HG03521 (cell line): ENCODE measurements at regions not wholly inside any gene's neighbourhood (a gene's known extent, or its start where the extent isn't known, plus 50 kb on each side); places are given as distances from the start of the nearest gene placed in this dataset.
"Not testable (repeated sequence)": the region's sequence is repeated elsewhere in the genome, so short reads cannot be mapped to it uniquely, and the experiment has no call there.

ENCODE experiments used
- ATAC-seq: cut with Tn5 transposase; IDR thresholded peaks from one replicate; pipeline ENCODE4 v1.9.1; 2021; ENCODE audit warnings: mild to moderate bottlenecking, moderate library complexity; ENCODE audit not compliant: unreplicated experiment

DNA sequence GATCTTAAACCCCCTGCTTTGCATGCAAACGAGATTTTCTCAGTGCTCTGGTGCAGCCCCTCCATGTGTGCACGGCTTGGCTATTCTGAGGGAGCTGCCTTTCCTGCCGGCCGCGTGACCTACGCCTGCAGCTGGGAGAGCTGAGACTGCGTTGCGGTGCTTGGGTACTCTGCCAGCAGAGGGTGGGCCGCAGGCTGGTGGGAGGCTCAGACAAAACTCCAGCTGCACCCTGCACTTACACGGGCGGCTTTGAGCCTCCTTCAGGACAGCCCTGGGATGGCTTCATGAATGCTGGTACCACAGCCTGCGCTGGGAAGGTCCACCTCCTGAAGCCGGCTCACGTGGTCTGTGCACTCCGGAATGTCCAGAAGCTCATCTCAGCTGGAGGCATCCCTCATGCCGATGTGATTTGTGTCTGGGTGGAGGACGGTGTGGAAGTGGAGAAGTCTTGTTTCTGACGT lies 223.7 kb downstream of the DLL1 start:
- ATAC-seq, result no peak

DNA sequence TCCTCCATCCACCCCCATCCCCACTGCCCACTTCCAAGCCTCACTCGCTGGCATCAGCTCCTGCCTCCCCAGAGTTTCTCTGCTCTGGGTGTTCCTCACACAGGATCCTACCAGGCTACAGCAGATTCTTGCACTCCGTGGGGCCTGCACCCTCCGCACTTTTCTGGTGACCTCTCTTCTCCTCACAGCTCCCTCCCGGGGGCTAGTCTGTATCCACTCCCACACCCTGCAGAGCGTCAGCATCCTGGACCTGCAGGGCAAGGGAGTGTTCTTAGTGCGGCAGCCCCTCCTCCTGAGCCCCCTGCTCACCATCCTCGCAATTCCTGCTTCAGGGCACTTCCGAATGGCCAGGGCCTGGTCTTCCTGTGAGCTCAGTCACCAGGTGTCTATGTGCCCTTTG lies 224.2 kb downstream of the DLL1 start:
- no peak for ATAC-seq

DNA sequence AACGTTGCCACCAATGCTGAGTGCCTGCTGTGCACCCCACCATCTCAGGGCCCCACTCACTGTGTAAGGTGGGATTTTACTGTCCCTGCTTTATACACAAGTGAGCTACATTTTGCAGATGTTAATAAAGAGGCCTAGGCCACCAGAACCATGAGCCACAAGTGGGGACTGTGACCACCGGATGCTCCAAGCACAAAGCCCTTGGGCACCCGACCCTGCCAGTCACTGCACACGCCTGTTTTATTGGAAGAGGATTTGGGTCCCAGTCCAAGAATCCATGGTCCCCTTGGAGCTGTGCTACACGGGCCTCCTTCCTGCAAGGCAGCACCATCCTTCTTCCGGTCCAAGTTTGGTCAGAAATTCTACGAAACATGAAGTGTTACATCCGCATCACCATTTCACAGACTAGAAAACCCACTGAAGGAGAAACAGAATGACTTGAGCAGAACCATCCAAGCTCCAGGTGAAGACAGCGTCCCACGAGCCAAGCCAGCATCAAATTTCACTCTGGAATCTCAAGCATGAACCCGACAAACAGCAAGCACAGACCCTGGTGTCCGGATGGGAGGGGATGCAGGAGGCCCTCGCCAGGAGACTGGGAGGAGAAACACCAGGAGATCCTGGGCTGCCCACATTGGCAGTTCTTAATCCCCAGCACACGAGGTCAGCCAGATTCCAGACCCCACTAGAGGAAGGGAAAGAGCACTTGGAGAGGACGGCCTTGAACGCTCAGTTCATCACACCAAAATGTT lies 226.9 kb downstream of the DLL1 start:
- no peak for ATAC-seq

DNA sequence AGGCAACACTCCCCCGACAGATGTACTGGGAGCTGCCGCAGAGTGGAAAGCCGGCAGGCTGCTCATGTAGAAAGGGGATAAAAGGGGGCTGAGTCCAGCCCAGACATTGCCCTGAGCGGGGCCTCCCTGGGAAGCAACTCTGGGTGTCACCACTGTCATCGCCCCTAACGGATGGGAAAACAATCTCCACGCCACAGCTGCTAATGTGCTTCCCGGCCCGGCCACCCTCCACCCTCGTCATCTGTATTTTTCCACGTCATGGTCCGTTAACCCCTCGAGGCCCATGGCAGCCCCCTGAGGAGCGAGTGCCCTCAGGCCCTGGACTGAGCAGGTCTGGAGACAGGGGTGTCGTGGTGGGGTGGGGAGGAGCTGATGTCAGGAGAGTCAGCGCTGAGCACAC lies 227.4 kb downstream of the DLL1 start:
- ATAC-seq, result no peak

DNA sequence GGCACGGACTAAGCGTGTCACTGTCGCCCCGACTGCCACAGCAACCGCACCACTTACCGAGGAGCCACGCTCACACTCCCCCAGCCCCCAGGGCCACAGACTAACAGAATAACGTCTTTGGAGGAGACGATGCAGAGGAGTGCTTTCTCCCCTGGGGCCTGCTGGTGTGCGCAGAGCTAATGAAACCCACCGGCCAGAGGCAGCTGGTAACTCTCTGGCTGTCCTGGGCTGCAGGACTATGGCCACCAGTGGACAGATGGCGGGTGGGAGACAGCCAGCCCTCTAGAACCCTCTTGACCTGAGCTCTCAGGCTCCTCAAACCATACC lies 228.0 kb downstream of the DLL1 start:
- ATAC-seq, result no peak

DNA sequence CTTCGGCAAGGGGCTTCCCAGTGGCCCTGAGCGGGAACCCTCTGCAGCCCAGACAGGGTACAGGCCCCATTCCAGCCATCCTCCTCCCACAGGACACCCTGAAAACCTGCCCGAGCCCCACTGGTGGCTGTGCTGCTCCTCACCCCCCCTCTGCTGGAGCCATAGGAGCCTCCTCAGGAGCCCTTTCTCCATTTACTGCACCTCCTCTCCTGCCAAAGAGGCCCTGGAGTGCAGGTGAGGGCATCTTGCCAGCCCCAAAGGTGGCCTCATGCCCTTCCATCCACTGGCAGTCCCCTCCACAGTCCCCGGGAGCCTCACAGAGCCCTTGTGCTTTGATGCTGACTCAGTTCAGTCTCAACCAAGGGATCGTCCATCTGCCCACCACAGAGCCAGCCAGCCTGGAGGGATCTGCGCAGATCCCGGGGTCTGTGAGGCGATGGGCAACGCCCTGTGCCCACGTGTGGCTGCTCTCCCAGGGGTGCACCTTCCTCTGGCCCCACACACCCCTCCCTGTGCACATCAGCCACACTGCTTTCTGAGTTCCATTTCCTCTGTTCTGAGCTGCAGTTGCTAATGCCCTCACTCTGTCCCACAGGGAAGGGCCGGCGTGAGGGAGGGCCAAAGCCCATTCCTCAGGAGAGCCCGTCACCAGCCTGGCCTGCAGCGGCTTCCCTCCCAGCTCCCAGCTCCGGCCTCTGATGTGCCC lies 228.5 kb downstream of the DLL1 start:
- ATAC-seq, result no peak

DNA sequence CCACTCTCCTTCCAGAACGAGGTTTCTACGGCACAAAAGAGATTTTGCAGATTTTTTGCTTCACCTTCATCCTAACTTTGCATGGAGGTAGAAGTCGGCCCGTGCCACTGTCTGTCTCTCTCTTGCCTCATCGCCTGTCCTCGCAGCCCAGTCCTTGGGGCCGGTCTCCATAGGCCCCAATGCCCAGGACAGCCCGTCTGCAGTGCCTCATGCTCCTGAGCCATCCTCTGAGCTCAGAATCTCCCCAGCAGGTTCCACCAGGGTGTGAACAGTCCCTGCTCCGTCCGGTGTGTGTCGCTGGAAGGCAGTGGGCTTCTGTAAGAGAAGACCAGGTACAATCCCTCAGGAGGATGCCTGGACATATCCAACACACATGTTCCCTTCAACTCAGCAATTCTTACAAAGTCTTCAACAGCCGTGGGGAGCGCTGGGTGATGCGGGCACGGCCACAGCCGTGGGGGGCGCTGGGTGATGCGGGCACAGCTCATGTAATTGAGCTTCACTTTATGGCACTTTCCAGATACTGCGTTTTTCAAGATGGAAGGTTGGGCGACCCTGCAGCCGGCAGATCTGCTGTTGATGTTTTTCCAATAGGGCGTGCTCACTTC lies 231.9 kb downstream of the DLL1 start:
- ATAC-seq, result no peak

DNA sequence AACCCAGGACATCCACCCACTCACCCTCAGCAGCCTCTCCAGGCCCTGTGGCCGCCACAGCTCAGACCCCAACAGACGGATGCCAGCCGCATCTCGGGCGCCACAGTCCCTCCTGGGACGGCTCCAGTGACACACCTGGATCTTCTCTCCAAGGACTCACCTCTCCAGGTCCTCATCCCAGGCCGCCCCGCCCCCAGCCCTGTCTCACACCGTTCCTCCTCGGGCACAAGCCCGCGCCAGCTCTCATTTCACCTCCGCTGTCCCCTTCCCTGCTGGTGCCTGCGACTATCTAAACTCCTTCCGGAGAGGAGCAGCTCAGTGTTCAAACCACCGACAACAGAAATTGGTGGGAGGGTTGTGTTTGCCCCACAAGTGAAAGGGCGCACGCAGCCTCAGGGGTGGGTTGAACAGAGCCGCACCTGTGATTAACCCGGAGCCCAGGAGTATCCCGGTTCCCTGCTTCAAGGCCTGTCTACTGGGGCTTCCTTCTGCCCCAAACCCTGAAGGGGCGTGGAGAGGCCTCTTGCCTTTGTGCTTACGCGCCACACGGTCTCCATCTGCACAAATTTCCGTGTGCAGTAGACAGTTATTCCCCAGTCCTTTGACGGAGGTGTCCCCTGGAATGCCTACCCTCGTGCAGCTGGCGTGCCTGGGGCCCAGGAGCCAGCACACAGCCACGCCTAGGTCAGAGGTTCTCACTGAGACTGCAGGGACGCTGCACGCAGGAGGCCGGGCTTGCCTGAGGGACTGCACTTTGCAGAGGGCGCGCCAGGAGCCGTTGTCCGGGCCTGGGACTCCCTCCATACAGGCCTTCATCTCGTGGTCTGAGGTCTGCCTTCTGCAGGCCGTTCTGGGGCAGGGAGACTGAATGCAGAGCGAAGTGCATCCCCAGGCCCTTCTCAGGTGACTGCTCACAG lies 232.7 kb downstream of the DLL1 start:
- ATAC-seq, result no peak

DNA sequence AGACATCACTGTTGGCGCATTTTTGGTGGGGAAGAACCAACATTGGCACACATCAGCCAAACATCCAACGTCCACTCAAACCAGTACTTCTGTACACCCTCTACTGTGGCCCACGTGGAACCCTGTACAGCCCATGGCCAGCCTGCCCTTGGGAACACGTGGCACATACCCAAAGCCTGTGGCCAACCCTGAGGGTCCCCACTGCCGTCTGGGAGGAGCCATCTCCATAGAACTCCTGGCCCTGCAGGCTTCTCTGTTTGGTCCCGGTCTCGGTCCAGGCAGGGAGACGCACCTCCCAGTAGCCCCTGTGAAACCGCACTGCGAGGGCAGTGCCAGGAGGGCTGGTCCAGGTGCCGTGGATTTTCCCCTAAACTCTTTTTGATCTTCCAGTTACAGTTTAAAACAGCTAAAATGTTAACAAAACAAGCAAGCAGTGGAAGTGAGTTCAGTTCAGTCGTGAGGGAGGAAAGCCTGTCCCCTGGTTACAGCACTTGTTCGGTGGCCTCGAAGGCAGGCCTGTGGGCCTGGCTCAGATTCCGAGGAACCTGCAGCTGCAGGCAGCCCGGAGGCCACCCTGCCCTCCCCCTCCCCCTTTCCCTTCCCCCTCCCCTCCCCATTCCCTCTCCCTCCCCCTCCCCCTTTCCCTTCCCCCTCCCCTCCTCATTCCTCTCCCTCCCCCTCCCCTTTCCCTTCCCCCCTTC lies 233.7 kb downstream of the DLL1 start:
- no peak for ATAC-seq

DNA sequence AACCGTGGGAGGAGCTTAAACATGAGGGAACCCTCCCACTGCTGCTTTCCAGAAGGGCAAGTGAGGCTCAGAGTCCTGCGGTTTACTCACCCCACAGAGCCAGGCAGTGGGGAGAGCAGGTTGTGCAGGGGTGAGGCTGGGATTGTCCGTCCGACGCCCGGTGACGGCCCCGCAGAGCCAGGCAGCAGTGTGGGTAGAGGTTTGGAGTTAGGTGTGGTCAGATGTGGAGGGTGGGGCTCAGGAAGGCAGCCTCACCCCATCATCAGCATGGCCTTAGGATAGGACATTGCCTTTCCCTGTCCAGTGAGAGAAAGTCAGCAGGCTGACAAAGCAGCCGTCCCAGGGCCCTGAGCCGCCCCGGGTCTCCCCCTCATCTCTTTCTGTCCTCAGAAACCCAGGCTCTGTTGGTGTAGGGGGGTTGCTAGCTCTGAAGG lies 234.6 kb downstream of the DLL1 start:
- no peak for ATAC-seq

DNA sequence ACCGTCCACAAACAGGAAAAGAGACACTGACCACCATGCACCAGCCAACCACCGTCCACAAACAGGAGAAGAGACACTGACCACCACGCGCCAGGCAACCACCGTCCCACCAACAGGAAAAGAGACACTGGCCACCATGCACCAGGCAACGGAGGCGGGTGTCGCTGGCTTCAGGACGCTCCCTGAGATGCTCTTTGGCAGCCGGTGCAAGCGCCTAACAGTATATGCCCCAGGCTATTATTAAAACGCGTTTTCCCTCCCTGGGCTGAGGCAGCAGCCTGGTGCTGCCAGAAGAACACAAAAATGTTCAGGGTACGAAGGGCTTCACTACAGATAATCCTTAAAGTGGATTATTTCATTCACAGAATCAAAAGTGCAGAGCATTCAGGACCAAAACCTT lies 235.1 kb downstream of the DLL1 start:
- not testable (repeated sequence) for ATAC-seq

DNA sequence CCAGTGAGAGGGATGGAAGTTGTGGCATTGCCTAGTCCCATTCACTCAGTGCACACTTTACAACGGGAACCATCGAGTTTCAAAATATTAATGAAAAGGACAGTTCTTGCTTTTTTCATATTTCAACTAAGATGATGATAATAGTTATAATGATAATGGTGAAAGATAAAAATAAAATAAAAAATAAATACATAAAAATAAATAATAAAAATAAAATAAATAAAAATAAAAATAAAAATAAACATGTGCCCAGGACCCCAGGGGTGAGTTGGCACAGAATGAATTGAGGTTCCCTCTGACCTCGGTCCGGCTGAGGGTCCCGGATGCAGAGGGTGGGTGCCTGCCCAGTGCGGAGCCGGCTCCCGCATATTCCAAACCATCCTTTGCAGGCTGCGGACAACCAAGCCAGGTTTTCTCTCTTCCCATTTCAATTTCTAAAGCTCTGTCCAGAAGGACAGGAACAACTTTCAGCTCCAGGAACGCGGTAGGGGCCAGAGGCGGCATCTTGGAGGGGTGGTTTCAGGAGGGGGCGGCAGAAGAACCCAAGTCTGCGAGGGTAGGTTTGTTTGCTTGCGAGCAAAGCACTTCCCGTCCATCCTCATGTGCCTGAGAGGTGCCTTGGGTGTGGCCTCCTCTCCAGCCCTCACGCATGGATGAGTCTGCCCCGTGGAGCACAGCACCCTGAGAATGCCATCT lies 236.8 kb downstream of the DLL1 start:
- ATAC-seq, result no peak

DNA sequence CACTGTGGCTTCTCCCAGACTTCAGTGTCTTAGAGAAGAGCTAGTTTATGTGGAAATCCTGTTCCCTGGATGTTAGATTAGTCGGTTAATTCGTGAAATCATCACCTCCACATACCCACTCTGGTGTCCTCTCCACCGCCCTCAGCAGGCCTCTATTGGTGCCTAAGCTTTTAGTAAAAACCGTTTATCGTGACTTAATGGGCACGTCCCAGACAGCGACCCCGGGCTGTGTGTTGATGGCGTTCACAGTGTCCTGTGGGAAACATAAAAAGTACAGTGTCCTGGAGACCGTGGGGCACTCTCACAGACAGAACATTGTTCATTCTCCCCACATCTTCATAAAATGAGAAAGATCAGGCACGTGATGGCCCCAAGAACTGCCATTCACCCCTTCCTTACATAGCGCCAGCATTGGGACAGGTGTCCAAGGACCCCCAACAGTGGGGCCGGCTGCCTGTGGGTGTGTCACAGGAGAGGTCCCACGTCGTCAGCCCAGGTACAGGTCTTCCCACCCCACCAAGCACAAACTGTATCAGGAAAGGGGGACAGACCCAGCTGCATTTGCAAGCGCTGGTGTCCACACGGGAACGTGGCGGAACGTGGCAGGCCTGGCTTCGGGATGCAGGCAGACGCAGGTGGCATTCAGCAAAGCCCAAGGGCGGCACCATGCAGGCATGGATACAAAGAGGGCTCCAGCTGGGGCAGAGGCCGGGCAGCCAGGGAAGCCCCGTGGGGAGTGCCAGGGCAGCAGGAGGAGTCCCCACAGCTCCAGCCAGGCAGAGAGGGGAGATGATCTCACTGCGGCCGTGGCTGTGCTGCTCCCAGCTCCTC lies 237.7 kb downstream of the DLL1 start:
- ATAC-seq, result no peak

DNA sequence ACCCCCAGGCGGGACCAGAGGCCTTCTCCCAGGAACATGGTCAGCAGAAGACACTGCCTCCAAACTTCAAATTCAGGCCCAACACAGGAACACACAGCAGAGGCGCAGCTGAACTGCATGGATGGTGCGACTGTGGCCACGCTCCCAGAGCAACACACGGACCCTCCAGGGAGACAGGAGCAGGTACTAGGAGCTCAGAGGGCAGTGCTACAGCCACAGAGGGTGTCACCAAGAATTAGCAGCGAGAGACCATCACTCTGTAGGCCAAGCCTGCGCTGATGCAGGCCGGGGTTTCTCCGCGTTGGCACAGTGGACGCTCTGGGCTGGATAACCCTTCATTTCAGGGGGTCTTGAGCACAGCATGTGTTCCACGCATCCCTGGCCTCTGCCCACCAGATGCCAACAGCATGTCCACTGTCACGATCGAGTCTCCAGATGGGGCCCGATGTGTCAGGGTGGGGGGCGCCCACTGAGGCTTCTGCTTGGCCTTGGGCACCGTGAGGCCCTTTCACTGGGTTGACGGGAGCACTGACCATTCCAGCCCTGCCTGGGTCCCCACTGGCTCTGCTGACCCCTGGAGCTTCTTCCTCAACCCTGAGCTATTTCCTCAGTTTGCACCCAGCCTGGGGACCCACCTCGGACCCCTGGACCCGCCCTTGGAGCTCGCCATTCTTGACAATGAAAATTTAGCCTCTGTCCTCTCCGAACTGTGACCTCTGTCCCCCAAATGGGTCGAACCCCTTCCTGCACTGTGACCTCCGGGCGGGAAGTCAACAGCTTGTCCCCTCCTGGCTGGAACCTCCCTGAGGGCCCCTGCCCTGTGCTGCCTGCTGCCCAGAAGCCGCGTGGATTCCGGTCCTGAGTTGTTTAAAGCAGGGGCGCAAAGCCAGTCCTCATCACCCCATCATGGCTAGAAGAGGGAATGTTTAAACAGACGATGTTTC lies 239.4 kb downstream of the DLL1 start:
- no peak for ATAC-seq

DNA sequence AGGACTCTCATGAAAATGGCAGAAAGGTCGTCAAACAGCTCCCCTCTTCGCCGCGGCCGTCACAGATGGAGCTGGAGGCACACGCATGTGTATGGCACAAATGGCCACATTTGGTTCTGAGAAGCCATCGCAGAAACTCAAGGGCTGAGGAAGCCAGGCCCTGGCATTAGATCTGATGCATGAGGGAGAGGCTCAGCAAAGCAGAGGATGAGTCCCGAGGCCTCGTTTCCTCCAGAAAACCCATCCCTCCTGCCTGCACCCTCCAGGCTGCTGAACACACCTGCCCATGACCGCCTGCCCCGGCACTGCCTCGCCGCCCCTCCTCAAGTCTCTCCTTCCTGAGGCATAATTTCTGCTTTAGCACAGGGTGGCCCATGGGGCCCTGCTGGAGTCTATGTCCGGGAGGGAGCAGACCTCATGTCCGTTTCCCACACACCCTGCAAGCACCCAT lies 240.3 kb downstream of the DLL1 start:
- ATAC-seq, result no peak

DNA sequence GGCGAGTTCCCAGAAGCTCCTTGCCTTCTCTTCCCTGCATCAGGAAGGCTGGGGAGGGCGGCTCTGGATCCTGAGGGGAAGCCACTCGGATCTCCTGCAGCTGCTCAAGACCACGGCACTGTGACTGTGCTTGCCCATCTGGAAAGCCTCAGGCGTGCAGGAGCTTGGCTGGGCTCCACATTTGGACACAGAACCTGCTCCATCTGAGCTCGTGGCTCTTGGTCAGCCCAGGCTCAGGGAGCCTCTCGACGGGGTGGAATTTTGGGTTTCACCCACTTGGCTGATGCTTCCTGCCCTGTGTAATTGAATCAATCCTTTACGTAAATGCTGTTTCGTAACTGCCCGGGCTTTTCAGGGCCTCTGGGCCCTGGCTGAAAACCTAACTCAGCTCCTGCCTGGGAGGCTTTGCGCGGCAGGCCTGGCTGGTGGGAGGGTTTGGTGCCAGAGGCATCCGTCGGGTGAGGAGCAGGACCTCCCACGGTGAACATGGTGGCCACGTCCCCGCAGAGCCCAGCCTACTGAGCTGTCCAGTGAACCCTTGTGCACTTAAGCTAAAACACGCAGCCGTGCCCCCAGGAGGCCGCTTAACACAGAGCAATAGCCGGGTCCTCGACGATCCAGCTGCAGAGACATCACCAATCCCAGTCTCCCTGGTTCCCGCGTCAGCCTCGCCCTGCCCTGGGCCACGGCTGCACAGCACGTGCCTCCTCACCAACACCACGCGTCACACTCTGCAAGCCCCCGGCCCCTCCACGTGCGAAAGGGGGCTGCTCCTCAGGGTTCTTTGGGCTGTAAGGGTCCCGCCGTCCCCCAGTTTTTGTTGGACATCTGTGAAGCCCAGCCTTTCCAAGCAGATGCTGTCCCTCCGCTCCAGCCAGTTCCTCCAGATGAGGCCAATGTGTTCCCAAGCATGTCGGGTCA lies 241.0 kb downstream of the DLL1 start:
- no peak for ATAC-seq
